LoVo (cell line): ENCODE measurements at regions not wholly inside any gene's neighbourhood (a gene's known extent, or its start where the extent isn't known, plus 50 kb on each side); places are given as distances from the start of the nearest gene placed in this dataset.
A peak's percentile ranks its signal among the peaks of the same experiment; 100 is the strongest.
"Not testable (repeated sequence)": the region's sequence is repeated elsewhere in the genome, so short reads cannot be mapped to it uniquely, and the experiment has no call there.

ENCODE experiments used
- DNase-seq: peaks from one replicate; pipeline ENCODE4 v3.0.0-alpha.2; 2016; ENCODE audit warnings: low spot score

- no peak for DNase-seq
These were observed 84.4 kb upstream of the CNEP1R1 start for GRCh38 chr16:49940464-49941224.

GRCh38 chr16:49944221-49944620 lies 80.8 kb upstream of the CNEP1R1 start:
- no peak for DNase-seq

- no peak for DNase-seq
These were observed 76.9 kb upstream of the CNEP1R1 start for GRCh38 chr16:49947907-49948678.

GRCh38 chr16:49951574-49952195 lies 73.3 kb upstream of the CNEP1R1 start:
- no peak for DNase-seq

- DNase-seq: peak; percentile 20
These were observed 72.6 kb upstream of the CNEP1R1 start for GRCh38 chr16:49952386-49952785.

- DNase-seq: no peak
These were observed 71.9 kb upstream of the CNEP1R1 start for GRCh38 chr16:49953090-49953489.

- DNase-seq: no peak
These were observed 69.2 kb upstream of the CNEP1R1 start for GRCh38 chr16:49955858-49956257.

GRCh38 chr16:49956915-49957314 lies 68.1 kb upstream of the CNEP1R1 start:
- DNase-seq: no peak

GRCh38 chr16:49958448-49958847 lies 66.6 kb upstream of the CNEP1R1 start:
- DNase-seq: no peak

- DNase-seq: no peak
These were observed 65.3 kb upstream of the CNEP1R1 start for GRCh38 chr16:49959552-49960277.

GRCh38 chr16:49961089-49961488 lies 63.9 kb upstream of the CNEP1R1 start:
- no peak for DNase-seq

- not testable (repeated sequence) for DNase-seq
These were observed 62.5 kb upstream of the CNEP1R1 start for GRCh38 chr16:49962566-49962965.

- DNase-seq: no peak
These were observed 60.7 kb upstream of the CNEP1R1 start for GRCh38 chr16:49964316-49964715.

GRCh38 chr16:49964973-49965372 lies 60.1 kb upstream of the CNEP1R1 start:
- DNase-seq: no peak

- no peak for DNase-seq
These were observed 57.9 kb upstream of the CNEP1R1 start for GRCh38 chr16:49967012-49967559.

- no peak for DNase-seq
These were observed 55.7 kb upstream of the CNEP1R1 start for GRCh38 chr16:49969091-49970030.

GRCh38 chr16:49970797-49971431 lies 54.1 kb upstream of the CNEP1R1 start:
- no peak for DNase-seq

GRCh38 chr16:49972280-49972679 lies 52.7 kb upstream of the CNEP1R1 start:
- no peak for DNase-seq

- no peak for DNase-seq
These were observed 52.1 kb upstream of the CNEP1R1 start for GRCh38 chr16:49972961-49973360.
